ENCODE measurements at regions not wholly inside any gene's neighbourhood (a gene's known extent, or its start where the extent isn't known, plus 50 kb on each side); places are given as distances from the start of the nearest gene placed in this dataset.

- no peak for DNase-seq
Measured at GRCh38 chr5:39863926-39864552, 439.3 kb upstream of the DAB2 start.

- DNase-seq: no peak
Measured at GRCh38 chr5:39857041-39857440, 432.3 kb upstream of the DAB2 start.

- no peak for DNase-seq
Measured at GRCh38 chr5:39854771-39855410, 430.1 kb upstream of the DAB2 start.

- DNase-seq: no peak
Measured at GRCh38 chr5:39850291-39850690, 425.5 kb upstream of the DAB2 start.

GRCh38 chr5:39846144-39846543 lies 421.4 kb upstream of the DAB2 start:
- no peak for DNase-seq

- DNase-seq: no peak
Measured at GRCh38 chr5:39843767-39844166, 419.0 kb upstream of the DAB2 start.

GRCh38 chr5:39835371-39835770 lies 410.6 kb upstream of the DAB2 start:
- no peak for DNase-seq

- DNase-seq: no peak
Measured at GRCh38 chr5:39829441-39829840, 404.7 kb upstream of the DAB2 start.

- no peak for DNase-seq
Measured at GRCh38 chr5:39826051-39826450, 401.3 kb upstream of the DAB2 start.

GRCh38 chr5:39825301-39825700 lies 400.5 kb upstream of the DAB2 start:
- DNase-seq: no peak

- DNase-seq: no peak
Measured at GRCh38 chr5:39822020-39822419, 397.2 kb upstream of the DAB2 start.

GRCh38 chr5:39816866-39817265 lies 392.1 kb upstream of the DAB2 start:
- DNase-seq: no peak

GRCh38 chr5:39816156-39816845 lies 391.5 kb upstream of the DAB2 start:
- DNase-seq: no peak

- no peak for DNase-seq
Measured at GRCh38 chr5:39815711-39816110, 390.9 kb upstream of the DAB2 start.

- DNase-seq: no peak
Measured at GRCh38 chr5:39811381-39811780, 386.6 kb upstream of the DAB2 start.

- DNase-seq: no peak
Measured at GRCh38 chr5:39808656-39809055, 383.9 kb upstream of the DAB2 start.

GRCh38 chr5:39801306-39801705 lies 376.5 kb upstream of the DAB2 start:
- DNase-seq: no peak

- no peak for DNase-seq
Measured at GRCh38 chr5:39800042-39800601, 375.3 kb upstream of the DAB2 start.

- DNase-seq: no peak
Measured at GRCh38 chr5:39799242-39799641, 374.5 kb upstream of the DAB2 start.

GRCh38 chr5:39794513-39795210 lies 369.9 kb upstream of the DAB2 start:
- no peak for DNase-seq

- no peak for DNase-seq
Measured at GRCh38 chr5:39785410-39785809, 360.6 kb upstream of the DAB2 start.

- no peak for DNase-seq
Measured at GRCh38 chr5:39783756-39784421, 359.1 kb upstream of the DAB2 start.

- no peak for DNase-seq
Measured at GRCh38 chr5:39780347-39780746, 355.6 kb upstream of the DAB2 start.

Data from SHP77 treated with DMSO at 0.1 percent for 48 hours (cell line).